ENCODE measurements at regions not wholly inside any gene's neighbourhood (a gene's known extent, or its start where the extent isn't known, plus 50 kb on each side); places are given as distances from the start of the nearest gene placed in this dataset.

DNA sequence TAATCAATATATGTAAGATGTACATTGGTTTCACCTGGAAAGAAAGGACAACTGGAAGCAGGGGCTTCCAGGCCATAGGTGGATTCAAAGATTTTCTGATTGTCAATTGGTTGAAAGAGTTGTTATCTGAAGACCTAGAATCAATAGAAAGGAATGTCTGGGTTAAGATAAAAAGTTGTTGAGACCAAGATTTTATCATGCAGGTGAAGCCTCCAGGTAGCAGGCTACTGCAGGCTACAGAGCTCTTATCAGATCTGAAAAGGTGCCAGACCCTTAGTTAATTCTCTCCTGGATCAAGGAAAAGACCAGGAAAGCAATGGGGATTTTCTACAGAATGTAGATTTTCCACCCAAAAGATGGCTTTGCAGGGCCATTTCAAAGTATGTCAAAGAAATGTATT is 487.2 kb downstream of the BTBD3 start:
- DNase-seq (ENCODE audit: extremely low spot score, insufficient read length, low read depth) (no peak), FAIRE-seq (no peak)

DNA sequence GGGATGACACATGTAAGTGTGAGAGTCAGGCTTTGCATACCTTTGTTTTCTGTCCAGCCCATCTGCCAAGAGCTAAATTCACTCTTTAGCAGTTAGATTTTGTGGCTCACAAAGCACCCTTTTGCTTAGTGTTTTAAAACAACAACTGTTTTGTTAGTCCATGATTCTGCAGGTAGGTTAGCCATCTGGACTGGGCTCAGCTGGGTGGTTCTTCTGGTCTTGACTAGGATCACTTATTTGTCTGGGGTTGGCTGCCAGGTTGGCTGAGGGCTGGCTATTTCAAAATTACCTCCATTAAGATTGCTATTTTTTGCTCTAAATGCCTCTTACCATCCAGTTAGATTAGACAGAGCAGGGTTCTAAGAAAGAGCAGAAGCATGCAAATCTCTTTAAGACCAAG is 489.3 kb downstream of the BTBD3 start:
- FAIRE-seq = no peak
- DNase-seq (ENCODE audit: extremely low spot score, insufficient read length, low read depth) = no peak

DNA sequence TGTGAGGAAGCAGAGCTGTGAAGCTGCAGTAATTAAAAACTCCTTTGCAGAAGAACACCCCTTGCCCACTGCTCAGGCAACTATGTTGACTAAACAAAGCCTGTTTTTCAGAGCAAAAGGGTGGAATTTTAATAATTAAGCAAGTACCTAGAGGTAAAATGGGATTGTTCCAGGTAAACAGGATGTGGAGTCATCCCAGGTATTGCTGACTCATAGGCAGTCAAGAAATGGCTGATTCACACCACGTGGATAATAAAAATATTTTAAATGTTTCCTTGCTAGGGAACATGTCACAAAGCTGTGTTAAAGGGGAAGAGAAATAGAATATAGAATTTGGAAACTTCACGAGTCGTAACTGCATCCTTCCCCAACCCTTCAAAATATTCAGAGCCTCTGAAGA is 491.8 kb downstream of the BTBD3 start:
- DNase-seq (ENCODE audit: extremely low spot score, insufficient read length, low read depth) (no peak), FAIRE-seq (no peak)

DNA sequence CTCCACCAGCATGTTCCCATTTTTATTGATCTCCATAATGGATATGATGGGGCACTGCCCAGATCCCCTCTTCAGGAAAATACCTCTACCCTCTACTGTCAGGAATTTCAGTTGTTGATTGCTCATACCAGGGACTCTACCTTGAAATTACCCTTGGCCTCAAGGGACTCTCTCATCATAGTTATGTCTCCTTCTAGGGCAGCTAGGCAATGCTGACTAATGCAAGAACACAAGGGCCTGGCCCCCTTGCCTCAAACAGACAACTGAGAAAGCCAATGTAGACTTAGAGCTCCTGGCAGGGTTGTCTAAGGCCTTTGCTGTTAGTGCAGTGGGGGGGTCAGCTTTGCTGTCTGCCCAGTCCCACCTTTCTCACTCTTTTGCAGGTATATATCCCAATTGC is 493.1 kb downstream of the BTBD3 start:
- no peak for FAIRE-seq
- no peak for DNase-seq (ENCODE audit: extremely low spot score, insufficient read length, low read depth)

DNA sequence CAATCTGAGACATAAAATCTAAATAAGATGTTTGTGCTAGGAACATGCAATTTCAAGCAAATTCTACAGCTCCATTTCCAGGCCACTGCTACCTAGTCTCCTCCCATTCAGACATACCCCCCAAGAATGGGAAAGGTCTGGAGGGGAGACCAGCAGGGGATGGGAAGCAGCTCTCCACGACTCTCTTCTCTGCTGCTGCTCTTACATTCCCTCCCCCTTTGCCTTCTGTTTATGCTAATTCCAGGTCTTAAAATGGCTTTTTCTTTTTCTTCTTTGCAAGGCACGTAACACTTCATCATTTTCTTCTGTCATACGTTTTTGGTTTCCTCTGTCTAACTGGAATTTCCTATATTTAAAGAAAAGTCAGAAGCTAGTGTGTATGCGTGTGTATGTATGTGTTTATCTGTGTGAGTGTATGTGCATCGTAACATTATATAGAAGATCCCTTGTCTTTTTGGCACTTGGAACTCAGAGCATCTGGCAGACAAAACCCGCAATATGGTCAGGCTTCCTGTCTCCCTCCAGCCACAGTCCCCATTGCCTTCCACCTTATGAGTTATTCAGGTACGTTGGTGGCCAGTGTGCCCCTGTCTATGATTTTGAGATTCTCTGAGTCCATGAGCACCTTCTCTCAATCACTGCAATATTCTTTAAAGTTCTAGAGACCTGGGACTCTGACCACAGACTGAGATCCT is 493.7 kb downstream of the BTBD3 start:
- DNase-seq (ENCODE audit: extremely low spot score, insufficient read length, low read depth) (no peak), FAIRE-seq (no peak)

DNA sequence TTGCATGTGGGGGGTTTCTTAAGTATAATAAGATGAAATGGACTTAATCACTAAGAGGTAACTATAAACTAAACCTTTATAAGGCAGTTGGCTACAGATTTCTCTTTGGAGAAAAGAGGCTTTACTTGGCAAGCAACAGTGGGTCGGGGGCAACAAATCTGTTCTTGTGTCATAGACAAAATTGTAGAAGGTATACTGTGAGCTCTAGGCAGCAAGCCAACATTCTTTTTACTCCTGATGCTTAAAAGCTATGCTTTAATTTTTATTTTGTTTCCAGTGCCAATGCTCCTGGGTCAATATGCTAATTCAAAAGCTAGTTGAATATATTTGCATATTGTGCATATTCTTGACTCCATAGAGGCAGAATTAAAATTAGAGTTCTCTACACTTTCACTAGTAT is 495.4 kb downstream of the BTBD3 start:
- DNase-seq (ENCODE audit: extremely low spot score, insufficient read length, low read depth) (no peak), FAIRE-seq (no peak)

DNA sequence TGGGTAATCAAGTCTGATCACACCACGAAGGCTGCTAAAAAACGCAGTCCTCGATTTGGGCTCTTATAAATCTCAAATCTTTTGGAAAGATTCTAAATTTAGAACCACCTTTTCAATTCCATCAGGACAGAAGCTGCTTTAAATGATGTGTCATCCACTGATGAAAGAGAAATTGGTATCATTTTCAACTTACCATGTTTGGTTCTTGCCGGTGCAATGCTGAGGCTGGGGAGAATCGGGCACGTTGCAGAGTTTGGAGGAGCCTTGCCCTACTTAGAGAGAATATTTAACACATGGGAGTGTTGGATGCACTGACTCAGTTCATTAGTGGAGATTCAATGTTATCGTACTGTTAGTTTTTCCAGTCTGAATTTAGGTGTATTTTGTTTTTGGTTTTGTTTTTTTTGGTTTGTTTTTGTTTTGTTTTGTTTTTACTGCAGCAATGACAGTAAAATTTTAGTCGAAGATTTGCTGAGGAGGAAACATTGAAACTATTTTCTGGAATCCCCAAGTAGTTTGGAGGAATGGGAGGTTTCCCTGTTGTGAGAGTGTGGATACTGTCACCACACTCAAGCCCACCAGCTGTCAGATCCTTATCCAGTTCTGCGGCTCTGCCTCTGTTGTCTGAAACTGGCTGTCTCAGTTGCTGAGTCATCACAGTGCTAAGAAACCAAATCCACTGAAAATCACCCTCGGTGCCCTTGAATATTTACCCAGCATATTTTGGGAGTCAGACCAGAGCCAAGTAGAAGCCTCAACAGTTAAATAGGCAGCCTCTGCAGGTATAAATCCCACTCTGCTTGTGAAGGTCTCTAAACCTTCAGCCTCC is 497.0 kb downstream of the BTBD3 start:
- no peak for FAIRE-seq

DNA sequence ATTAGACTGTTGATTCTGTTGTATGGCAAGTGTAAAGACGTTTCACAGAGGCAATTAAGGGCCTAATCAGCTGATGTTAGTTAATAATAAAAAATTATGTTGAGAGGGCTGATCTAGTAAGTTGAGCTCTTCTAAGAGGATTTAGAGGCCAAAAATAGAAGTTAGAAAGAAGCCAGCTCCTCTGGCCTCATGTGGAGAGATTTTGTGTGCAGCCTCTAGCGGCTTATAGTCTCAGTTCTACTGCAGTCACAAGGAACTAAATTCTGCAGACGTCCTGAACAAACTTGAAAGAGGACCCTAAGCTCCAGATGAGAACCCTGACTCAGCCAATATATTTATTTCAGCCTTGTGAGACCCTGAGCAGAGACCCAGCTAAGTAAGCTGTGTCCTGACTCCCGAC is 498.6 kb downstream of the BTBD3 start:
- FAIRE-seq = no peak

More for the DNA sequence above, 497.0 kb downstream of the BTBD3 start:
- DNase-seq (ENCODE audit: extremely low spot score, insufficient read length, low read depth) = no peak

DNA sequence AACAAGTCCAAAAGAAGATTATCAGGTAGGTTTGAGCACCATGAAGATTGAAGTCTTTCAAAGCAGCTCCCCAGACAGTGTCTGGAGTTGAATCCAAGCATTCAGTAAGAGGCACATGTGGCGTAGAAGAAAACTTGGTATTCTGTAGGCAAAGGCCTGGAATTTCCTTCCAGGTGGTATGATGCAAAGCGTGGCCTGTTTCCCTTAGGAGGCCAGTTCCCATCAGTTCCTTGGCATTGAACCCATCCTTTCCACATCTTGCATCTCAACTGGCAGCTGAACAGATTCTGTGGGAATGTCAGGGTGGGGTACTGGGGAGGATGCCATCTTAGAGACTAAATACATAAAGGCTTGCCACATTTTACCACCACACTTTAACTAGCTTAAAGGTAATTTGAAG is 516.0 kb downstream of the BTBD3 start:
- FAIRE-seq (no peak), DNase-seq (ENCODE audit: extremely low spot score, insufficient read length, low read depth) (no peak)

More for the DNA sequence above, 498.6 kb downstream of the BTBD3 start:
- DNase-seq (ENCODE audit: extremely low spot score, insufficient read length, low read depth) = no peak

DNA sequence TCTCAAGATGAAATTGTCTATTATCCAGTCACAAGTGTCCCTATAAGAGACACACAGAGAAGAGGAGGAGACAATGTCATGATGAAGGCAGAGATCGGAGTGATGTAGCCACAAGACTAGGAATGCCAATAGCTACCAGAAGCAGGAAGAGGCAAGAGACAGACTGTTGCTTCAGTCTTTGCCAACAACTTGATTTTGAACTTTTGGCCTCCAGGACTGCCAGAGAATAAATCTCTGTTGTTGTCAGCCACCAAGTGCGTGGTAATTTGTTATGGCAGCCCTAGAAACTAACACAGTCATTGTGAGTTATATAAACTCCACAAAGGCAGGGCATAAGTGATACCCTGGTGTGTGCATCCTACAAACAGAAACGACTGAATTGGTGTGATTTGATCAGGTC is 517.0 kb downstream of the BTBD3 start:
- DNase-seq (ENCODE audit: extremely low spot score, insufficient read length, low read depth) (no peak), FAIRE-seq (no peak)

DNA sequence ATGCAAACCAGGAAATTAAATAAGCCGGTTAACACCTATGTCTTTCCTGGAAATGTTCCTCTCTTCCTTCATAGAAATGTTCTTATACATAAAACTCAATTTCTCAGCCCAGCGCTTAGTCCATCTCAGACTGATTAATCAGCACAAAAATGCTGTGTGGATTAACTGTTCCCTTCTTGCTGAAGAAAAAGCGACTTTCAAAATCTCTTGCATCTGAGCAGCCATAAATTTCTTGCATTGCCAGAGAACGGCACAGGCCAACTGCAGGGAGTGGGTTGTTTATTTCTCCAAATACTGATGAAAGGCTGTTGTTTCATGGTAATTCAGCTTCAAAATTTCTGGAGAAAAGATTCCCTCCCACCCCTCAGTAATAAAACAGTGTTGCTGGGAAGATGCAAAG is 517.6 kb downstream of the BTBD3 start:
- DNase-seq (ENCODE audit: extremely low spot score, insufficient read length, low read depth) = no peak
- FAIRE-seq = no peak

DNA sequence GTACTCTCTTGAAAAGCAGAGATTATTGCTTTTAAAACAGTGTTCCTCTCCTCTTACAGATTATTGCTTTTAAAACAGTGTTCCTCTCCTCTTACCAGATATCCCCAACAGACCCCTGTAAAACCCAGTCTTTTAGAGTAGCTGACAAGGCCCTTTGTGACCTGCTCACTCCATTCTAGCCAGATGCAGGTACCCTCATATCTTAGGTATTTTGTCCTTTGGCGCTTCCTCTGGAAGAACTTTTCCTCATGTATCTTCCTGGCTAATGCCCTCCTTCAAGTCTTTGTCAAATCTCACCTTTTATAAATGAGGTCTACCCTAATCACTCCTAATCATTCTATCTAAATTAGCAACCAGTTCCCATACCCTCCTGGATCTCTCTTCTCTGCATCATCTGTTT is 536.0 kb downstream of the BTBD3 start:
- DNase-seq (ENCODE audit: extremely low spot score, insufficient read length, low read depth) = no peak
- FAIRE-seq = no peak

DNA sequence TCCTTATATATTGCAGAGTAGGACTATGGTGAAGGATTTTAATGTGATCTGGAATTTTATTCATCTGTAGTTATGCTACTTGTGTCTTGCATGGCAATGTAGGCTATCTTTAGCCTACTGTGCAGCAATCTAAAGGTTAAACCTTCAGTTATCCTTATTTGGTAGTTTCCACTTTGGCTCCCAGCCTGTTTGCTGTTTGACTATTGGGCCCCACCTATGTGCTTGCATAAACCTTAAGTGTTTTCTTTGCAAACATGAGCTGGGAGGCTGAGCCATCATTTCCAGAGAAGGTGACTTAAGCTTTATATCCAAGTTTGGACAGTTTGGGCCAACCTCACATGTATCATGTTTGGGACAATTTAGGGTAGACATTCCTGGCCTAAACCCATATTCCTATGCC is 537.5 kb downstream of the BTBD3 start:
- no peak for FAIRE-seq
- DNase-seq (ENCODE audit: extremely low spot score, insufficient read length, low read depth) = no peak

DNA sequence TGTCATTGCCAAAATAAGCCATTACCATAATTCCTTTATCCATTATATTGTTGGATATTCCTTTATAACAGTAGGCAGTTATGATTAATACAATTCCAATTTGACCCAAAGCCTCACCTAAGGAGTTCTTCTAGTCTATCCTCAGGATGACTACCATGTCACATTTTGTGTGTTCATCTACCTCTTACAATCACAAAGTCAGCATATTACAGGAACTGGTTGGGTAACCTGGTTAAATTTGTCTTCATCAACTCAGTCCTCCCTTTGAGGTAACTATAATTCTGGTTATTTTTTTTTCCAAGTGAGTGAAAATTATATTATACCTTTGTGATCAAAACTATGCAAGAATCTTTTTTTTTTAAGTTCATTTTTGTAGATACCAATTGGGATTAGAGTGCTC is 540.5 kb downstream of the BTBD3 start:
- FAIRE-seq (no peak), DNase-seq (ENCODE audit: extremely low spot score, insufficient read length, low read depth) (no peak)

DNA sequence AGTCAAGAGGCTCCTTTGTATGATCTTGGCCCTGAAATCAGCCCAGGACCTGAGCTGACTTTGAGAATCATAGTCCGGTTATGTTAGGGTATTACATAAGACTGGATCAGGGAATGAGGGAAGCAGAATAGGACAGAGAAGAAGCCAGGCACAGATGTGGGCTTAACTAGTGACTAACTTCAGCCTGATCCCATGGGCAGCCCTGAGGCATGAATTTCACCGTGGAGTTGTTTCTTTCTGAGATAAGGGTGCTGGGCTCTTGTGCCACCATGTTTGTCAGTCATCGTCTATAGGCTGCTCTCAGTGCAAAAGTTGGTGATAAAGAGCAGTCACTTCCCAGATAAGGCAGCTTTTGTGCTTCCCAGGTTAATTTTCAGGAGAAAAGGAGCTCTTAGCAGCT is 544.7 kb upstream of the SPTLC3 start:
- DNase-seq (ENCODE audit: extremely low spot score, insufficient read length, low read depth) (no peak), FAIRE-seq (no peak)

DNA sequence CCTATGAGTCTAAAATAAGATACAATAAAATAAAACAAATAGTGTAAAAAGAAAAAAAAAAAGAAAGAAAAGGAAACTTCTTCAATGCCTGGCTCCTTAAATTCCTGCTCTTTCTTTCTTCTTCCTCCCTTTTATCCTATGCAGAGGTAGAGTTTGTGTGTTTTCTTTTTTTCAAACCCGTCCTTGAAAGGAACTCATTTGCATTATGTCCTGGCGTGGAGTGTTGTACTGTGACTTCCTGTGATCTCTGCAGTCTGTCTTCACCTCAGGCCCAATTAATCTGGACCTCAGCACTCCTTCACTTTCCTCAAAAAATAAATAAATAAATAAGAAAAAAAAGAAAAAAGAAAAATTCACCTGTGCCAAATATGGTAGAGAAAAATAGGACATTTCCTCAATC is 541.9 kb upstream of the SPTLC3 start:
- no peak for DNase-seq (ENCODE audit: extremely low spot score, insufficient read length, low read depth)
- FAIRE-seq = no peak

DNA sequence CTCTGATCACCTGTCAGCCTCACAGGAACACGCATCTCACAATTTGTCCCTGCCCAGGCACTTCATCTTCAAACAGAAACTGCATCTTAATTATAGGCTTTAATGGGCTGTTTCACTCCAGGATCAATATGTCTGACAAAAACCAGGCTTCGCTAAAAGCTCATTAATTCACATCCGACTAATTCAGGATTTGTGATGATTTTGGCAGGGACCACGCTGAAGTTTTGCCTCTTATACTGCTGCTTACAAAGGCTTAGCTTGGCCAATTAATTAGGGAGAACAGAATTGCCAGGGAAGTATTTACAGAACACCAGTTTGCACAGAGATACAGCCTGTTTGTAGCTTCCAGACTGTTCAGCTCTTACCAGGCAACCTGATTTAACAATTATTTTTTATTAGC is 541.0 kb upstream of the SPTLC3 start:
- FAIRE-seq = no peak

DNA sequence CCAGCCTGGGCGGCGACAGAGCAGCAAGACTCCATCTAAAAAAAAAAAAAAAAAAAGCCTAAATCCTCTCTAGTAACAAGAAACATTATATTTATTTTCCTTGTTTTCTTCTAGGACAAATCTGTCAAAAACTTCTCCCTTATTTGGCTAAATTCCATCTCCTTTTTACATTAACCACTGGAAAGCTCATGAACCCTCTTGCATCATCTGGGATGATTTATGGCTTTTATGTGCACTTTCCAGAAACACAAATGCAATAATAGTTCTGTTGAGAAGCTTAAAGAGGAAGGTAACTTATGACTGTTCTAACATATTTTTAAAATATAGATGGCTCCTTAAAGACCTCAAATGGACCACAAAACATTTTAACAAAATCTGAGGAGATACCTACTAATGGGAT is 526.1 kb upstream of the SPTLC3 start:
- no peak for FAIRE-seq
- no peak for DNase-seq (ENCODE audit: extremely low spot score, insufficient read length, low read depth)

More for the DNA sequence above, 541.0 kb upstream of the SPTLC3 start:
- DNase-seq (ENCODE audit: extremely low spot score, insufficient read length, low read depth) = no peak

DNA sequence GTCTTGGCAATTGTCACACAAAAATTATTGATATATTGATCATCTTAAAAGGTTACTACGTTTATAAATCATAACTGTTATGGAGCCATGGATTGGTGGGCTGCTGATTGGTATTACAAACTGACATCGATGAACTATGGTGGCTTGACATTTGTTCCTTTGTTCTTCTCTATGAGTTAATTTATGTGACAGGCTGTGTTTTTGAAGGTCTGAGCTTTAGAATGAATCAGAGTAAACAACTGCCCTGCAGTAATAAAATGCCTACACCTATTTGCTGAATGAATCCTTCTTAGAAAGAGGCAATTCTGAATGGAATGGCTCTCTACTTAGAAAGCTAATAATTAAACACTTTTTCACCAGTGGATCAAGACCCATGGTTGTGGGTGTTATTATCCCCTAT is 506.3 kb upstream of the SPTLC3 start:
- FAIRE-seq = no peak

DNA sequence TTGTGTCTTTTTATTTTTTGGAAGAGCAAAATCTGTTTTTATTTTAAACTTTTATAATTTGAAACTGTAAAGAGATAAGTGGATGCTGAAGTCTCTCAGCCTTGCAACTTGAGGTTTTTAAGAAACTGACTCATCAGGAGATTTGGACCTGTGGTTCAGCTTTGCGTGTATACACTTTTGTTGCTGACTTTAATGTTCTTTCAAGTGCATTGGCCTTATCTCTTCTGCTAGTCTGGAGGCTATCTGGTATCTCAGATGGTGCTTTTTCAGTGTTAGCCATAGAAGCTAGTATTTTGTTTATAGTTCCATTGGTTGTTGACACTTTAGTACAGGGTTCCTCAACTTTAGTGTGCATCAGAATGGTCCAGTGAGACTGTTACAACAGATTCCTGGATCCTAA is 504.0 kb upstream of the SPTLC3 start:
- FAIRE-seq (no peak), DNase-seq (ENCODE audit: extremely low spot score, insufficient read length, low read depth) (no peak)

More for the DNA sequence above, 506.3 kb upstream of the SPTLC3 start:
- DNase-seq (ENCODE audit: extremely low spot score, insufficient read length, low read depth) = no peak

DNA sequence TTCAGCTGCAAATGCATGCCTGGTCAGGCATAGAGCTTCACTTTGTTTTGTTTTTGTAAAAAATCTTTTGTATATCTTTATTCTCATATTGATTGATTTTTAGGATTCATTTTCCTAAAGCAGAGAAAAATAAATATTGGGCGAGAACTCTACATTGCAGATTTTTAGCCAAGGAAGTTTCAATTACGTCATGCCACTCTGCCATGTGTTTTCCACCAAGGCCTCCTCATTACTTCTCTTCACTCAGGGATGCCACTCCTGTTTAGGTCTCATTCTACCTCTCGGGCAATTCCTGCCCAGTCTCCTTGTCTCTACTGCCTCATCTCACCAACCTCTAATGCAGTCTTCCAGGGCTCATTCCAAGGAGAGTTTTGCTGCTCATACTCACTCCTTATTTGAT is 497.3 kb upstream of the SPTLC3 start:
- no peak for FAIRE-seq

DNA sequence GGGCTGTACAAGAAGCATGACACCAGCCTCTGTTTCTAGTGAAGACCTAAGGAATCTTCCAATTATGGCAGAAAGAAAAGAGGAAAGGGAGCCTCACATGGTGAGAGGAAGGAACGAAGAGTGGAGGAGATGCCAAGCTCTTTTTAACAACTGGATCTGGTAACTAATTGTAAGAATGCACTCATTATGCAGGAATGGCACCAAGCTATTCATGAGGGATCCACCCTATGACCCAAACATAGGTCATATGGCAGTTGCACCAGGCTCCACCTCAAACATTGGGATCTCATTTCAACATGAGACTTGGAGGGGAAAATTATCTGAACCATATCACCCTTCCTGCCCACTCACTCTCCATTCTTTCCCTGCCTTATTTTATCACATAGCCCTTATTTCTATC is 496.0 kb upstream of the SPTLC3 start:
- no peak for DNase-seq (ENCODE audit: extremely low spot score, insufficient read length, low read depth)
- FAIRE-seq = no peak

More for the DNA sequence above, 497.3 kb upstream of the SPTLC3 start:
- no peak for DNase-seq (ENCODE audit: extremely low spot score, insufficient read length, low read depth)
